HS-27A (cell line): ENCODE measurements at regions not wholly inside any gene's neighbourhood (a gene's known extent, or its start where the extent isn't known, plus 50 kb on each side); places are given as distances from the start of the nearest gene placed in this dataset.
"Not testable (repeated sequence)": the region's sequence is repeated elsewhere in the genome, so short reads cannot be mapped to it uniquely, and the experiment has no call there.

Experiments used
- DNase-seq: peaks from one replicate; pipeline ENCODE4 v3.0.0-alpha.2; 2012; ENCODE audit warnings: low read depth, missing footprints

- no peak for DNase-seq
Observed at GRCh38 chr10:9103301-9103700, 1048.8 kb downstream of the GATA3 start.

- no peak for DNase-seq
Observed at GRCh38 chr10:9111976-9112375, 1057.5 kb downstream of the GATA3 start.

- DNase-seq, result no peak
Observed at GRCh38 chr10:9126728-9127127, 1072.2 kb downstream of the GATA3 start.

GRCh38 chr10:9137368-9137767, 1082.9 kb downstream of the GATA3 start:
- no peak for DNase-seq

GRCh38 chr10:9138829-9139228, 1084.3 kb downstream of the GATA3 start:
- not testable (repeated sequence) for DNase-seq

- DNase-seq, result no peak
Observed at GRCh38 chr10:9140373-9140772, 1085.9 kb downstream of the GATA3 start.

- no peak for DNase-seq
Observed at GRCh38 chr10:9147475-9147874, 1093.0 kb downstream of the GATA3 start.

- no peak for DNase-seq
Observed at GRCh38 chr10:9149134-9149533, 1094.6 kb downstream of the GATA3 start.

GRCh38 chr10:9153057-9153456, 1098.6 kb downstream of the GATA3 start:
- not testable (repeated sequence) for DNase-seq

- DNase-seq, result no peak
Observed at GRCh38 chr10:9157656-9158055, 1103.2 kb downstream of the GATA3 start.

- peak; percentile 24 for DNase-seq
Observed at GRCh38 chr10:9158675-9159074, 1104.2 kb downstream of the GATA3 start.

- DNase-seq, result no peak
Observed at GRCh38 chr10:9160275-9160674, 1105.8 kb downstream of the GATA3 start.

- DNase-seq, result no peak
Observed at GRCh38 chr10:9163699-9164098, 1109.2 kb downstream of the GATA3 start.

- DNase-seq, result no peak
Observed at GRCh38 chr10:9166770-9167169, 1112.3 kb downstream of the GATA3 start.

- DNase-seq, result no peak
Observed at GRCh38 chr10:9172276-9172675, 1117.8 kb downstream of the GATA3 start.

GRCh38 chr10:9175200-9175599, 1120.7 kb downstream of the GATA3 start:
- no peak for DNase-seq

GRCh38 chr10:9183197-9183880, 1128.9 kb downstream of the GATA3 start:
- DNase-seq, result not testable (repeated sequence)

- no peak for DNase-seq
Observed at GRCh38 chr10:9188022-9188810, 1133.7 kb downstream of the GATA3 start.

GRCh38 chr10:9189448-9189847, 1135.0 kb downstream of the GATA3 start:
- DNase-seq, result no peak

GRCh38 chr10:9193120-9193519, 1138.6 kb downstream of the GATA3 start:
- DNase-seq, result no peak

GRCh38 chr10:9195385-9195784, 1140.9 kb downstream of the GATA3 start:
- DNase-seq, result no peak

- no peak for DNase-seq
Observed at GRCh38 chr10:9198611-9199010, 1144.1 kb downstream of the GATA3 start.

GRCh38 chr10:9205558-9205957, 1151.1 kb downstream of the GATA3 start:
- DNase-seq, result no peak
